ENCODE measurements at regions not wholly inside any gene's neighbourhood (a gene's known extent, or its start where the extent isn't known, plus 50 kb on each side); places are given as distances from the start of the nearest gene placed in this dataset.
"Not testable (repeated sequence)": the region's sequence is repeated elsewhere in the genome, so short reads cannot be mapped to it uniquely, and the experiment has no call there.

DNA sequence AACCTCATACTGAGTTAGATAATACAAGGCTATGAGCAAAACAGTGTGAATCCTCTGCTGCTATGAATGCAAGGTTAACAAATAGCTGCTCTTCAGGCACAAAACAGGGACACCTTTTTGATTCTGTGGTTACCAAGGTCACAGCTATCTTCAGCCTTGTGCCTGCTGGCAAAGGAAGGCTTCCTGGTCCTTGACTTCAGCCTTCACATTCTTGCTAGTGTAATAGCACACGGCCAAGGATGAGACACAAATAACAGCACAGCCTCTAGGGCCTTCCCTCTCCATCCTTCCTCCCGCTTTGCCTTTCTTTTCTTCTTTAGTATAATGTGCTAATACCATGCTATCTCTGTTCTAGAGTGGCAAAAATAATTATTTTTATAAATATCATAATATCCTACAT lies 130.6 kb upstream of the CAV2 start:
- Histone ChIP-seq H3K9me3 (ENCODE audit: control insufficient read depth, low read depth, low read length) (no peaks in the 10 kb centered on the region), H2AFZ (ENCODE audit: control insufficient read depth, low read length) (no peak overlapping the region), H3K27ac (ENCODE audit: control insufficient read depth, insufficient read depth, low read length) (no peak overlapping the region), H3K27me3 (ENCODE audit: control insufficient read depth, extremely low read depth, insufficient read depth, low read length) (no peaks in the 10 kb centered on the region), H4K20me1 (ENCODE audit: control insufficient read depth, extremely low read depth, insufficient read depth, low read length) (no peaks in the 10 kb centered on the region), H3K4me3 (ENCODE audit: control insufficient read depth in 2 of 3, extremely low read depth in 1 of 3, insufficient read depth in 2 of 3, low read depth in 1 of 3, low read length in 3 of 3) (no peak overlapping the region), H3K4me1 (ENCODE audit: control insufficient read depth, extremely low read depth, insufficient read depth, low read length) (peaks cover 3% of the 10 kb centered on the region), H3K79me2 (ENCODE audit: control insufficient read depth, insufficient read depth, low read length) (no peaks in the 10 kb centered on the region), H3K36me3 (ENCODE audit: control insufficient read depth in 2 of 2, extremely low read depth in 1 of 2, insufficient read depth in 2 of 2, low read length in 2 of 2) (no peaks in the 10 kb centered on the region), H3K9me1 (ENCODE audit: control insufficient read depth, extremely low read depth, insufficient read depth, low read length) (no peaks in the 10 kb centered on the region), H3K9ac (ENCODE audit: control insufficient read depth, extremely low read depth, insufficient read depth, low read length) (no peak overlapping the region), H3K4me2 (ENCODE audit: control insufficient read depth, extremely low read depth, insufficient read depth, low read depth, low read length) (no peak overlapping the region)
- FAIRE-seq: no peak
- no peak for DNase-seq (ENCODE audit: low read depth, low spot score)
- dilution Hi-C loops (cut with MboI; ENCODE audit: extremely low pct_ligation_motif_present, low sequenced_read_pairs): no loop called here
- no peak for TF ChIP-seq EZH2 (IDR thresholded peaks at IDR 0.05; ENCODE audit: low read length)
- TF ChIP-seq, protein P1, sequence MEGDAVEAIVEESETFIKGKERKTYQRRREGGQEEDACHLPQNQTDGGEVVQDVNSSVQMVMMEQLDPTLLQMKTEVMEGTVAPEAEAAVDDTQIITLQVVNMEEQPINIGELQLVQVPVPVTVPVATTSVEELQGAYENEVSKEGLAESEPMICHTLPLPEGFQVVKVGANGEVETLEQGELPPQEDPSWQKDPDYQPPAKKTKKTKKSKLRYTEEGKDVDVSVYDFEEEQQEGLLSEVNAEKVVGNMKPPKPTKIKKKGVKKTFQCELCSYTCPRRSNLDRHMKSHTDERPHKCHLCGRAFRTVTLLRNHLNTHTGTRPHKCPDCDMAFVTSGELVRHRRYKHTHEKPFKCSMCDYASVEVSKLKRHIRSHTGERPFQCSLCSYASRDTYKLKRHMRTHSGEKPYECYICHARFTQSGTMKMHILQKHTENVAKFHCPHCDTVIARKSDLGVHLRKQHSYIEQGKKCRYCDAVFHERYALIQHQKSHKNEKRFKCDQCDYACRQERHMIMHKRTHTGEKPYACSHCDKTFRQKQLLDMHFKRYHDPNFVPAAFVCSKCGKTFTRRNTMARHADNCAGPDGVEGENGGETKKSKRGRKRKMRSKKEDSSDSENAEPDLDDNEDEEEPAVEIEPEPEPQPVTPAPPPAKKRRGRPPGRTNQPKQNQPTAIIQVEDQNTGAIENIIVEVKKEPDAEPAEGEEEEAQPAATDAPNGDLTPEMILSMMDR (optimal IDR thresholded peaks at IDR 0.05 in 1 of 3, IDR thresholded peaks at IDR 0.05 in 1 of 3, conservative IDR thresholded peaks at IDR 0.05 in 1 of 3; ENCODE audit: extremely low read depth in 1 of 3, insufficient read depth in 2 of 3, low read length in 3 of 3): no peak

DNA sequence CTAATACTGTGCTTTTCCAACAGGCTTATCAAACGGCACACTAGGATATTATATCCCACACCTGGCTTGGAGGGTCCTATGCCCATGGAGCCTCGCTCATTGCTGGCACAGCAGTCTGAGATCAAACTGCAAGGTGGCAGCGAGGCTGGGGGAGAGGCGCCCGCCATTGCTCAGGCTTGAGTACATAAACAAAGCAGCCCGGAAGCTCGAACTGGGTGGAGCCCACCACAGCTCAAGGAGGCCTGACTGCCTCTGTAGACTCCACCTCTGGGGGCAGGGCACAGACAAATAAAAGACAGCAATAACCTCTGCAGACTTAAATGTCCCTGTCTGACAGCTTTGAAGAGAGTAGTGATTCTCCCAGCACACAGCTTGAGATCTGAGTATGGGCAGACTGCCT lies 128.0 kb upstream of the CAV2 start:
- H3K4me3 ChIP-seq (ENCODE audit: control insufficient read depth in 2 of 3, extremely low read depth in 1 of 3, insufficient read depth in 2 of 3, low read depth in 1 of 3, low read length in 3 of 3); DNase-seq (ENCODE audit: low read depth, low spot score); H3K9me1 ChIP-seq (ENCODE audit: control insufficient read depth, extremely low read depth, insufficient read depth, low read length); FAIRE-seq; H3K9me3 ChIP-seq (ENCODE audit: control insufficient read depth, low read depth, low read length); H3K27me3 ChIP-seq (ENCODE audit: control insufficient read depth, extremely low read depth, insufficient read depth, low read length); dilution Hi-C loops (cut with MboI; ENCODE audit: extremely low pct_ligation_motif_present, low sequenced_read_pairs); H3K79me2 ChIP-seq (ENCODE audit: control insufficient read depth, insufficient read depth, low read length); H3K4me1 ChIP-seq (ENCODE audit: control insufficient read depth, extremely low read depth, insufficient read depth, low read length); H2AFZ ChIP-seq (ENCODE audit: control insufficient read depth, low read length); H4K20me1 ChIP-seq (ENCODE audit: control insufficient read depth, extremely low read depth, insufficient read depth, low read length); H3K4me2 ChIP-seq (ENCODE audit: control insufficient read depth, extremely low read depth, insufficient read depth, low read depth, low read length); H3K9ac ChIP-seq (ENCODE audit: control insufficient read depth, extremely low read depth, insufficient read depth, low read length); H3K27ac ChIP-seq (ENCODE audit: control insufficient read depth, insufficient read depth, low read length); H3K36me3 ChIP-seq (ENCODE audit: control insufficient read depth in 2 of 2, extremely low read depth in 1 of 2, insufficient read depth in 2 of 2, low read length in 2 of 2): not testable (repeated sequence)

DNA sequence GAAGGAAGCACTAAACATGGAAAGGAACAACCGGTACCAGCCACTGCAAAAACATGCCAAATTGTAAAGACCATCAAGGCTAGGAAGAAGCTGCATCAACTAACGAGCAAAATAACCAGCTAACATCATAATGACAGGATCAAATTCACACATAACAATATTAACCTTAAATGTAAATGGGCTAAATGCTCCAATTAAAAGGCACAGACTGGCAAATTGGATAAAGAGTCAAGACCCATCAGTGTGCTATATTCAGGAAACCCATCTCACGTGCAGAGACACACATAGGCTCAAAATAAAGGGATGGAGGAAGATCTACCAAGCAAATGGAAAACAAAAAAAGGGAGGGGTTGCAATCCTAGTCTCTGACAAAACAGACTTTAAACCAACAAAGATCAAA lies 126.3 kb upstream of the CAV2 start:
- H3K79me2 ChIP-seq (ENCODE audit: control insufficient read depth, insufficient read depth, low read length); H3K9me1 ChIP-seq (ENCODE audit: control insufficient read depth, extremely low read depth, insufficient read depth, low read length); H3K36me3 ChIP-seq (ENCODE audit: control insufficient read depth in 2 of 2, extremely low read depth in 1 of 2, insufficient read depth in 2 of 2, low read length in 2 of 2); H3K9ac ChIP-seq (ENCODE audit: control insufficient read depth, extremely low read depth, insufficient read depth, low read length); H3K27ac ChIP-seq (ENCODE audit: control insufficient read depth, insufficient read depth, low read length); FAIRE-seq; H3K4me3 ChIP-seq (ENCODE audit: control insufficient read depth in 2 of 3, extremely low read depth in 1 of 3, insufficient read depth in 2 of 3, low read depth in 1 of 3, low read length in 3 of 3); H2AFZ ChIP-seq (ENCODE audit: control insufficient read depth, low read length); H3K27me3 ChIP-seq (ENCODE audit: control insufficient read depth, extremely low read depth, insufficient read depth, low read length); H3K9me3 ChIP-seq (ENCODE audit: control insufficient read depth, low read depth, low read length); dilution Hi-C loops (cut with MboI; ENCODE audit: extremely low pct_ligation_motif_present, low sequenced_read_pairs); H3K4me1 ChIP-seq (ENCODE audit: control insufficient read depth, extremely low read depth, insufficient read depth, low read length); DNase-seq (ENCODE audit: low read depth, low spot score); H4K20me1 ChIP-seq (ENCODE audit: control insufficient read depth, extremely low read depth, insufficient read depth, low read length); H3K4me2 ChIP-seq (ENCODE audit: control insufficient read depth, extremely low read depth, insufficient read depth, low read depth, low read length): not testable (repeated sequence)
